ENCODE measurements at regions not wholly inside any gene's neighbourhood (a gene's known extent, or its start where the extent isn't known, plus 50 kb on each side); places are given as distances from the start of the nearest gene placed in this dataset.

DNA sequence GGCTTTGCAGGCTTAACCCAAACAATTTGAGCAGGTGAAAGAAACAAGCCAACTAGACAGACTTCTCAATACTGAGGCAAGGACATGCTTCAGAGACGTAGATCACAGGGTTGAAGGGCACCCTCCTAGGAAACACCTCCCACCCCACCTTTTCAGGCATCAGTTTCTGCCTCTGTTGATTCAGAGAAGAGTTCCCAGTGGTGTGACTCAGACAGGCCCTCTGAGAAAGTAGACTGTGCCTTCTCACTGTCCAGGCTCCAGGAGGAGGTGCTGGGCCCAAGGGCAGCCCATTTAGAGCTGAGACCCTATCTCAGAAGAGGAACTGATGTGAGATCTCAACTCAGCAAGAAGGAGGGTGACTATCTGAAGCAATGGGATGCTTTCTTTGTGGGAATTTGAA lies 108.1 kb downstream of the FAM50B start:
- 87 to 100% methylated on average over 1 of the region's 1 CpG for WGBS, 2 donors
- peaks cover 0 to 4% (median 0%) of the 10 kb centered on the region in 3 donors for H3K27me3 ChIP-seq (ENCODE audit: control insufficient read depth in 3 of 3, insufficient read depth in 3 of 3, low read length in 2 of 3)
- H3K9me3 ChIP-seq (ENCODE audit: control insufficient read depth in 4 of 4, insufficient read depth in 3 of 4, low read length in 3 of 4), result peaks cover 0 to 2% (median 0%) of the 10 kb centered on the region in 4 donors
- no peak overlapping the region for H3K9ac ChIP-seq (ENCODE audit: insufficient read depth in 1 of 2, low read length in 2 of 2)
- TF ChIP-seq CTCF (IDR thresholded peaks at IDR 0.05; ENCODE audit: control extremely low read depth, extremely low read depth), result no peak
- H3K4me3 ChIP-seq, result no peak overlapping the region
- H3K27ac ChIP-seq (ENCODE audit: low read depth in 1 of 2, low read length in 1 of 2), result no peak overlapping the region
- no peaks in the 10 kb centered on the region for H3K36me3 ChIP-seq (ENCODE audit: control insufficient read depth in 4 of 4, insufficient read depth in 4 of 4, low read length in 4 of 4)
- ATAC-seq (ENCODE audit: insufficient read depth, low FRiP score) (no peak), DNase-seq (no peak)
- H3K4me1 ChIP-seq (ENCODE audit: control insufficient read depth in 5 of 5, insufficient read depth in 5 of 5, low read length in 5 of 5), result no peaks in the 10 kb centered on the region

- Histone ChIP-seq H3K4me1 (ENCODE audit: control insufficient read depth in 5 of 5, insufficient read depth in 5 of 5, low read length in 5 of 5) (peaks cover 0 to 7% (median 0%) of the 10 kb centered on the region in 5 donors), H3K9me3 (ENCODE audit: control insufficient read depth in 4 of 4, insufficient read depth in 3 of 4, low read length in 3 of 4) (peaks cover 0 to 2% (median 0%) of the 10 kb centered on the region in 4 donors), H3K4me3 (no peak overlapping the region), H3K36me3 (ENCODE audit: control insufficient read depth in 4 of 4, insufficient read depth in 4 of 4, low read length in 4 of 4) (no peaks in the 10 kb centered on the region), H3K9ac (ENCODE audit: insufficient read depth in 1 of 2, low read length in 2 of 2) (no peak overlapping the region), H3K27ac (ENCODE audit: low read depth in 1 of 2, low read length in 1 of 2) (no peak overlapping the region), H3K27me3 (ENCODE audit: control insufficient read depth in 3 of 3, insufficient read depth in 3 of 3, low read length in 2 of 3) (peaks cover 0 to 4% (median 0%) of the 10 kb centered on the region in 3 donors)
- TF ChIP-seq CTCF (IDR thresholded peaks at IDR 0.05; ENCODE audit: control extremely low read depth, extremely low read depth), result no peak
- ATAC-seq (ENCODE audit: insufficient read depth, low FRiP score) (no peak), DNase-seq (no peak)
- 87 to 98% methylated on average over 7 of the region's 7 CpGs for WGBS, 2 donors
Observed at GRCh38 chr6:3958255-3958654, 109.1 kb downstream of the FAM50B start.

GRCh38 chr6:3959385-3959784 lies 110.2 kb downstream of the FAM50B start:
- H3K9me3 ChIP-seq (ENCODE audit: control insufficient read depth in 4 of 4, insufficient read depth in 3 of 4, low read length in 3 of 4), result peaks cover 0 to 2% (median 0%) of the 10 kb centered on the region in 4 donors
- TF ChIP-seq CTCF (IDR thresholded peaks at IDR 0.05; ENCODE audit: control extremely low read depth, extremely low read depth), result no peak
- no peaks in the 10 kb centered on the region for H3K27me3 ChIP-seq (ENCODE audit: control insufficient read depth in 3 of 3, insufficient read depth in 3 of 3, low read length in 2 of 3)
- no peak overlapping the region for H3K27ac ChIP-seq (ENCODE audit: low read depth in 1 of 2, low read length in 1 of 2)
- DNase-seq (no peak), ATAC-seq (ENCODE audit: insufficient read depth, low FRiP score) (no peak)
- H3K4me3 ChIP-seq, result no peak overlapping the region
- 91 to 95% methylated on average over 8 of the region's 8 CpGs for WGBS, 2 donors
- H3K9ac ChIP-seq (ENCODE audit: insufficient read depth in 1 of 2, low read length in 2 of 2), result no peak overlapping the region
- no peaks in the 10 kb centered on the region for H3K36me3 ChIP-seq (ENCODE audit: control insufficient read depth in 4 of 4, insufficient read depth in 4 of 4, low read length in 4 of 4)
- peaks cover 0 to 7% (median 0%) of the 10 kb centered on the region in 5 donors for H3K4me1 ChIP-seq (ENCODE audit: control insufficient read depth in 5 of 5, insufficient read depth in 5 of 5, low read length in 5 of 5)

- 84 to 91% methylated on average over 5 of the region's 5 CpGs for WGBS, 2 donors
- H3K9ac ChIP-seq (ENCODE audit: insufficient read depth in 1 of 2, low read length in 2 of 2), result no peak overlapping the region
- peaks cover 0 to 2% (median 0%) of the 10 kb centered on the region in 4 donors for H3K9me3 ChIP-seq (ENCODE audit: control insufficient read depth in 4 of 4, insufficient read depth in 3 of 4, low read length in 3 of 4)
- no peak for ATAC-seq (ENCODE audit: insufficient read depth, low FRiP score)
- H3K27me3 ChIP-seq (ENCODE audit: control insufficient read depth in 3 of 3, insufficient read depth in 3 of 3, low read length in 2 of 3), result no peaks in the 10 kb centered on the region
- H3K36me3 ChIP-seq (ENCODE audit: control insufficient read depth in 4 of 4, insufficient read depth in 4 of 4, low read length in 4 of 4), result no peaks in the 10 kb centered on the region
- peaks cover 0 to 7% (median 0%) of the 10 kb centered on the region in 5 donors for H3K4me1 ChIP-seq (ENCODE audit: control insufficient read depth in 5 of 5, insufficient read depth in 5 of 5, low read length in 5 of 5)
- no peak overlapping the region for H3K4me3 ChIP-seq
- no peak for TF ChIP-seq CTCF (IDR thresholded peaks at IDR 0.05; ENCODE audit: control extremely low read depth, extremely low read depth)
- no peak for DNase-seq
- H3K27ac ChIP-seq (ENCODE audit: low read depth in 1 of 2, low read length in 1 of 2), result no peak overlapping the region
Observed at GRCh38 chr6:3960754-3961361, 111.7 kb downstream of the FAM50B start.
